ENCODE measurements at regions not wholly inside any gene's neighbourhood (a gene's known extent, or its start where the extent isn't known, plus 50 kb on each side); places are given as distances from the start of the nearest gene placed in this dataset.

GRCh38 chr2:121134728-121135127 lies 150.3 kb downstream of the TFCP2L1 start:
- TF ChIP-seq CTCF (IDR thresholded peaks at IDR 0.05; ENCODE audit: borderline replicate concordance): no peak
- no peak overlapping the region for H3K27ac ChIP-seq (replicated peaks)
- H3K27me3 ChIP-seq (ENCODE audit: low read depth): peaks cover 8% of the 10 kb centered on the region
- H3K9me3 ChIP-seq (replicated peaks): no peaks in the 10 kb centered on the region
- intact Hi-C loops (cut with micrococcal nuclease): no loop called here
- no peak overlapping the region for H3K4me3 ChIP-seq
- no peak for DNase-seq
- H3K4me1 ChIP-seq: no peaks in the 10 kb centered on the region
- H3K36me3 ChIP-seq: no peaks in the 10 kb centered on the region

GRCh38 chr2:121135168-121135853 lies 149.7 kb downstream of the TFCP2L1 start:
- TF ChIP-seq CTCF (IDR thresholded peaks at IDR 0.05; ENCODE audit: borderline replicate concordance): no peak
- H3K4me3 ChIP-seq: no peak overlapping the region
- no peak overlapping the region for H3K27ac ChIP-seq (replicated peaks)
- no peaks in the 10 kb centered on the region for H3K36me3 ChIP-seq
- intact Hi-C loops (cut with micrococcal nuclease): no loop called here
- H3K4me1 ChIP-seq: no peaks in the 10 kb centered on the region
- peaks cover under 1% of the 10 kb centered on the region for H3K9me3 ChIP-seq (replicated peaks)
- H3K27me3 ChIP-seq (ENCODE audit: low read depth): peaks cover 8% of the 10 kb centered on the region
- no peak for DNase-seq

DNA sequence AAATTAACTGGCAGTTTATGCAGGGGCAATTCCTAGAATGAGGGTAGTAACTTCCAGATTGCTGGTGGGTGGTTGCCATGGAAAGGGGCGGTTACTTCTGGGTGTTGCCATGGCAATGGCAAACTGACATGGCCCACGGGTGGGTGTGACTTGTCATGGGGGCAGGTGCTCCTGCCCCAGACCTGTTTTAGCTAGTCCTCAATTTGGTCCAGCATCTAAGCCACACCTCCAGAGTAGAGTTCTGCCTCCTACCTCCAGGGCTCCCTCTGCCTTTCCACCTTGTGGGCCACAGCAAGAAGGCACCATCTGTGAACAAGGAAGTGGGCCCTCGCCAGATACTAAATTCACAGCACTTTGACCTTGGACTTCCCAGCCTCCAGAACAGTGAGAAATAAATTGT lies 148.7 kb downstream of the TFCP2L1 start:
- no peak overlapping the region for H3K4me3 ChIP-seq
- intact Hi-C loops (cut with micrococcal nuclease): no loop called here
- no peak for DNase-seq
- H3K36me3 ChIP-seq: no peaks in the 10 kb centered on the region
- peaks cover 6% of the 10 kb centered on the region for H3K27me3 ChIP-seq (ENCODE audit: low read depth)
- peaks cover 4% of the 10 kb centered on the region for H3K9me3 ChIP-seq (replicated peaks)
- H3K4me1 ChIP-seq: no peaks in the 10 kb centered on the region
- no peak overlapping the region for H3K27ac ChIP-seq (replicated peaks)
- no peak for TF ChIP-seq CTCF (IDR thresholded peaks at IDR 0.05; ENCODE audit: borderline replicate concordance)

- DNase-seq: no peak
- Histone ChIP-seq H3K27ac (replicated peaks) (no peak overlapping the region), H3K9me3 (replicated peaks) (peaks cover 4% of the 10 kb centered on the region), H3K4me1 (no peaks in the 10 kb centered on the region), H3K4me3 (no peak overlapping the region), H3K36me3 (no peaks in the 10 kb centered on the region), H3K27me3 (ENCODE audit: low read depth) (no peaks in the 10 kb centered on the region)
- intact Hi-C loops (cut with micrococcal nuclease): no loop called here
- no peak for TF ChIP-seq CTCF (IDR thresholded peaks at IDR 0.05; ENCODE audit: borderline replicate concordance)
These were observed 147.4 kb downstream of the TFCP2L1 start for GRCh38 chr2:121137571-121137970.

- Histone ChIP-seq H3K4me1 (no peaks in the 10 kb centered on the region), H3K36me3 (no peaks in the 10 kb centered on the region), H3K9me3 (replicated peaks) (peaks cover 4% of the 10 kb centered on the region), H3K27ac (replicated peaks) (no peak overlapping the region), H3K27me3 (ENCODE audit: low read depth) (no peaks in the 10 kb centered on the region), H3K4me3 (no peak overlapping the region)
- no peak for DNase-seq
- intact Hi-C loops (cut with micrococcal nuclease): no loop called here
- no peak for TF ChIP-seq CTCF (IDR thresholded peaks at IDR 0.05; ENCODE audit: borderline replicate concordance)
These were observed 144.3 kb downstream of the TFCP2L1 start for GRCh38 chr2:121140734-121141133.

Data from left ventricle myocardium inferior (tissue), 1 donor.